D721Med (cell line): ENCODE measurements at regions not wholly inside any gene's neighbourhood (a gene's known extent, or its start where the extent isn't known, plus 50 kb on each side); places are given as distances from the start of the nearest gene placed in this dataset.
"Not testable (repeated sequence)": the region's sequence is repeated elsewhere in the genome, so short reads cannot be mapped to it uniquely, and the experiment has no call there.

Experiments
- DNase-seq: peaks from one replicate; pipeline ENCODE4 v3.0.0; 2011; ENCODE audit warnings: low spot score; ENCODE audit not compliant: insufficient read length
- FAIRE-seq: peaks from 2 replicates; lab custom pipeline; 2011; peaks lifted over from hg19 to GRCh38; lab: Jason Lieb, UNC
- TF ChIP-seq, protein P1 (sequence below): IDR thresholded peaks from 2 replicates; pipeline ENCODE4 v1.5.1; 2012; ENCODE audit warnings: mild to moderate bottlenecking, control low read depth; ENCODE audit not compliant: insufficient read depth; ENCODE audit errors: missing control alignments

DNA sequence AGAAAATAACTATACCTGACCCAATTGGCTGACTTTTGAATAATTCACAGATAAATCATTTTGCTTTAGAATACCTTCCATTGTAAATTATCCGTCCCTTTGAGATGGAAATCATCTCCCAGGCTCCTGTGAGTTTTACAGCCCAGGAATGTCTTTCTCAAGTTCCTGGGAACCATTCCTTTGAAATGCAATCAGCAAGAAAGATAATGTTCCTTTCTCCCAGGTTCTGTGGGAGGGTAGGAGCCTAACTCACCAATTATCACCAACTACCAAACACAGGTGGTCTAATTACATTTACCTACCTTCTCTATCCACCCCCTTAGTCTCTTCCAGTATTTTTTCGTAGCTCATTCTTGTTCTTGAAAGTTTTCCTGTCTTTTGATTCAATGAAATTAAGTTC lies 1016.0 kb downstream of the SOCS6 start:
- TF ChIP-seq, protein P1, sequence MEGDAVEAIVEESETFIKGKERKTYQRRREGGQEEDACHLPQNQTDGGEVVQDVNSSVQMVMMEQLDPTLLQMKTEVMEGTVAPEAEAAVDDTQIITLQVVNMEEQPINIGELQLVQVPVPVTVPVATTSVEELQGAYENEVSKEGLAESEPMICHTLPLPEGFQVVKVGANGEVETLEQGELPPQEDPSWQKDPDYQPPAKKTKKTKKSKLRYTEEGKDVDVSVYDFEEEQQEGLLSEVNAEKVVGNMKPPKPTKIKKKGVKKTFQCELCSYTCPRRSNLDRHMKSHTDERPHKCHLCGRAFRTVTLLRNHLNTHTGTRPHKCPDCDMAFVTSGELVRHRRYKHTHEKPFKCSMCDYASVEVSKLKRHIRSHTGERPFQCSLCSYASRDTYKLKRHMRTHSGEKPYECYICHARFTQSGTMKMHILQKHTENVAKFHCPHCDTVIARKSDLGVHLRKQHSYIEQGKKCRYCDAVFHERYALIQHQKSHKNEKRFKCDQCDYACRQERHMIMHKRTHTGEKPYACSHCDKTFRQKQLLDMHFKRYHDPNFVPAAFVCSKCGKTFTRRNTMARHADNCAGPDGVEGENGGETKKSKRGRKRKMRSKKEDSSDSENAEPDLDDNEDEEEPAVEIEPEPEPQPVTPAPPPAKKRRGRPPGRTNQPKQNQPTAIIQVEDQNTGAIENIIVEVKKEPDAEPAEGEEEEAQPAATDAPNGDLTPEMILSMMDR, result no peak
- DNase-seq (no peak), FAIRE-seq (peak; percentile 64)

DNA sequence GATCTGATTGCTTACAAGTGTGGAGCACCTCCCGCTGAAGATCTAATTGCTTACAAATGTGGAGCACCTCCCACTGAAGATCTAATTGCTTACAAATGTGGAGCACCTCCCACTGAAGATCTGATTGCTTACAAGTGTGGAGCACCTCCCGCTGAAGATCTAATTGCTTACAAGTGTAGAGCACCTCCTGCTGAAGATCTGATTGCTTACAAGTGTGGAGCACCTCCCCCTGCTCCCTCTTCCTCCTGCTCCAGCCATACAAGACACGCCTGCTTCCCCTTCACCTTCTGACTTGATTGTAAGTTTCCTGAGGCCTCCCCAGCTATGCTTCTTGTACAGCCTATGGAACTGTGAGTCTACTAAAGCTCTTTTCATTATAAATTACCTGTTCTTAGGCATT lies 1014.9 kb downstream of the SOCS6 start:
- DNase-seq, FAIRE-seq: not testable (repeated sequence)

DNA sequence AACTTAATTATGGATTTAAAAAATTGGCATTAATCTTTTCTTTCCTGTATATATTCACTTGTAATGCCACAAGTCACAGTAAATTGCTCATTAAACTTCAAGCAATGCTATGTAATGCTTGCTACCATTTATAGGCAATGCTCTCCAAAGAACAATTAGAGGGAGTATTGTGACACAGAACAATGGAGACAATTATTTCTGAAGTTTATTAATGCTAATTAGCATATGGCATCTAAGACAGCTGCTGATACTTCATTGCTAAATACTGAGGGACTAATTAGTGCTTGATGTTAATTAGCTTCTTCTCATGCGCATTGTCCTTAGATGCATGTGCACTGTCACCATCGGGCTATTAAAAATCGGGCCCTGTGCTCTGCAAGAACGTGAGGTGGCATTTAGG lies 1012.8 kb downstream of the SOCS6 start:
- DNase-seq (no peak), FAIRE-seq (peak; percentile 77)
- TF ChIP-seq, protein P1, result no peak

DNA sequence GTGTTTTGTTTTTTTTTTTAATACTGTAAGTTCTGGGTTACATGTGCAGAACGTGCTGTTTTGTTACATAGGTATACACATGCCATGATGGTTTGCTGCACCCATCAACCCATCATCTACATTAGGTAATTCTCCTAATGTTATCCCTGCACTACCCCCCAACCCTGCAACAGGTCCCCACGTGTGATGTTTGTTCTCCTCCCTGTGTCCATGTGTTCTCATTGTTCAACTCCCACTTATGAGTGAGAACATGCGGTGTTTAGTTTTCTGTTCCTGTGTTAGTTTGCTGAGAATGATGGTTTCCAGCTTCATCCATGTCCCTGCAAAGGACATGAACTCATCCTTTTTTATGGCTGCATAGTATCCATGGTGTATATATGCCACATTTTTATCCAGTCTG lies 1005.4 kb downstream of the SOCS6 start:
- DNase-seq, FAIRE-seq: not testable (repeated sequence)

DNA sequence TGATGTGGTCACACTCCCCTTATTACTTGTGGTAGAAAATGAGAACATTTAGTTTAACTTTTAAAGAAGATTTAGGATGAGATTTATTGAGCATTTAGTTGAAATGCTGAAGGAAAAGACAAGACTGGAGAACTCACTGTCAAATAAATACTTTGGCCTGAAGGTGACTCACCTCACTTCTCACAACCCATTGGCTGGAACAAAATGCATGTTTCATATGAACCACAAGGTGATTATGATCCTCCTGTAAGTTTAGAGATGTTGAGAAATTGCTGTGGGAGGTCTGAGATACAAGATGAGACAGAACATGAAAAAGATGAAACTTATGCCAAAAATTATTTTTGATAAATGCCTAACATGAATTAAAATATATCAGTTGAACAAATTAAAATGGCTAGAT lies 1004.5 kb downstream of the SOCS6 start:
- TF ChIP-seq, protein P1, result no peak
- FAIRE-seq (no peak), DNase-seq (no peak)

DNA sequence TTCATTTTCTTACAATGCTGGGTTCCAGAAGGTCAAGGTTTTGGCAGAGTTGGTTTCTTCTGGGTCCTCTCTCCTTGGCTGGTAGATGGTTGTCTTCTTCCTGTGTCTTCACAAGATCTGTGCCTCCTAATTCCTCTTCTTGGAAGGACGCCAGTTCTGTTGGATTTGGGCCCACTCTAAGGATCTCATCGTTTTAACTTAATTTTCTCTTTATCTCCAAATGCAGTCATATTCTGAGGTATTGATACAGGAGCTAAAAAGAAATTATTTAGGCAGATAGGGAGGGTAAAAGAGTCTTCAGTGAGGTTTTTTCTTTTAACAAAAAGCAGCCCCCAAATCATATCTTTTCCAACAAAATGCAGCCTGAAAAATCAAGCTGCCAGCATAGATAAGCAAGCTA lies 998.4 kb downstream of the SOCS6 start:
- DNase-seq, result no peak
- TF ChIP-seq, protein P1, result no peak
- FAIRE-seq, result no peak

DNA sequence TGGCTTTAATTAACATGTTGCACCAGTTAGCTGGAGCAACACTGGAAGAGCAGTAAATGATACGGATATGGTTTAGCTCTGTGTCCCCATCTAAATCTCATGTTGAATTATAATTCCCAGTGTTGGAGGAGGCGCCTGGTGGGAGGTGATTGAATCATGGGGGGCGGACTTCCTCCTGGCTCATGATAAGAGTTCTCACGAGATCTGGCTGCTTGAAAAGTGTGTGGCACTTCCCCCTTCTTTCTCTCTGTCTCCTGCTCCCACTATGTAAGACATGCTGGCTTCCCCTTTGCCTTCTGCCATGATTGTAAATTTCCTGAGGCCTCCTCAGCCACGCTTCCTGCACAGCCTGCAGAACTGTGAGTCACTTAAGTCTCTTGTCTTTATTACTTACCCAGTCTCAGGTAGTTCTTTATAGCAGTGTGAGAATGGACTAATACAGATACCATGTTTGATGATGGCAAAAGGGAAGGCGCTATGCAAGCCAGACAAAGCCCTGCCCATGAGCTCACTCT lies 963.6 kb downstream of the SOCS6 start:
- no peak for DNase-seq
- TF ChIP-seq, protein P1, result no peak
- no peak for FAIRE-seq

DNA sequence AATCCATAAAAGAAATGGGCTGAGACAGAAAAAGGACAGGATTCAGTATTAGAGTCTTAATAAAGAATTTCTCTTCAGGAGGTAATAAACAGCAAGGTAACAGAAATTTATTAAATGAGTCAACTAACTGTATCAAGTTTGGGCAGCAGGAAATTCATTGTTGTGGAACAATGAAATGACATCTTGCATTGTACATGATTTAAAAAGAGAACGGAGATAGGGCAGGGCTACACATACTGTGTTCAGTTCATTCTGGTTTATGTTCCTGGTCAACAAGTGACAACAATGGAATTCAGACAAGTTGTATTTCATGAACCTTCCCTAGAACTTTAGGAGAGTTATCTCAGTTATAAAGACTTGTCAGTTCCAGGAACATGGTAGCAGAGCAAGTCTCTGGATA lies 961.3 kb downstream of the SOCS6 start:
- DNase-seq, result no peak
- TF ChIP-seq, protein P1, result no peak
- FAIRE-seq, result peak; percentile 80
